ENCODE measurements at regions not wholly inside any gene's neighbourhood (a gene's known extent, or its start where the extent isn't known, plus 50 kb on each side); places are given as distances from the start of the nearest gene placed in this dataset.
A peak's percentile ranks its signal among the peaks of the same experiment; 100 is the strongest.

DNA sequence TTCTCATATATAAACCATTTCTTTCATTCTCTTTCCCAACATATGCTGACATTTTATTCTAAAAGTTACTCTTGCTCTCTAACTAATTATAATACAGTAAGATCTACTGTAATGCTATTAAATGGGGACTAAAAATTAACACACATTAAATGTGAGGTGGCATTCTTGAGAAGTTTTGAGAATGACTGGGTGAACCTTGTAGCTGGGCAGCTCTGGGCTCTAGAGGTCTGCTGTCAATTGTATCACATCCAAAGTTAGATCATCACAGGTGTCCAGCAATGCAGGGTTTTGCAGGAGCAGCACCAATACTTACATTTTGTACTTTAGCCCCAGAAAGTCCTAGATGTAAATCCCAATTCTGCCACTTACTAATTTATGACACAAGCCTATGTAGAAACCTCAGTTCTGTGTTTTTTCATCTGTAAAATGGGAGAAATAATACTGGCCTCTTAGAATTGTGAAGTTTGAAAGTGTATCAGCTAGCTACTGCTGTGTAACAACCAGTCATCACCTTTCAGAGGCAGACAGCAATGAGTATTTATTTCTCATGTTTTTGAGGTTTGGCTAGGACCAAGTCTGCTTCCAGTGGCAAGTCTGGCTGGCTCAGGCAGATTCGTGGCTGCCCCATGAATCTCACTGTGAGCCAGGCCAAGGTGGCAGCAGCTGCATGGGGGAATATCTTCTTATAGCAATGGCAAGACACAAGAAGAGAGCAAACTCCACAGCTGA, 79.6 kb upstream of the EMX2 start:
- POLR2A ChIA-PET (ENCODE audit: low non-redundant PET), result no interaction called here
- TF ChIP-seq, protein P1, sequence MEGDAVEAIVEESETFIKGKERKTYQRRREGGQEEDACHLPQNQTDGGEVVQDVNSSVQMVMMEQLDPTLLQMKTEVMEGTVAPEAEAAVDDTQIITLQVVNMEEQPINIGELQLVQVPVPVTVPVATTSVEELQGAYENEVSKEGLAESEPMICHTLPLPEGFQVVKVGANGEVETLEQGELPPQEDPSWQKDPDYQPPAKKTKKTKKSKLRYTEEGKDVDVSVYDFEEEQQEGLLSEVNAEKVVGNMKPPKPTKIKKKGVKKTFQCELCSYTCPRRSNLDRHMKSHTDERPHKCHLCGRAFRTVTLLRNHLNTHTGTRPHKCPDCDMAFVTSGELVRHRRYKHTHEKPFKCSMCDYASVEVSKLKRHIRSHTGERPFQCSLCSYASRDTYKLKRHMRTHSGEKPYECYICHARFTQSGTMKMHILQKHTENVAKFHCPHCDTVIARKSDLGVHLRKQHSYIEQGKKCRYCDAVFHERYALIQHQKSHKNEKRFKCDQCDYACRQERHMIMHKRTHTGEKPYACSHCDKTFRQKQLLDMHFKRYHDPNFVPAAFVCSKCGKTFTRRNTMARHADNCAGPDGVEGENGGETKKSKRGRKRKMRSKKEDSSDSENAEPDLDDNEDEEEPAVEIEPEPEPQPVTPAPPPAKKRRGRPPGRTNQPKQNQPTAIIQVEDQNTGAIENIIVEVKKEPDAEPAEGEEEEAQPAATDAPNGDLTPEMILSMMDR (conservative IDR thresholded peaks at IDR 0.05; ENCODE audit: low read depth, low read length), result no peak
- TF ChIP-seq EZH2 (IDR thresholded peaks at IDR 0.05; ENCODE audit: borderline replicate concordance, low read depth, low read length, poor library complexity, severe bottlenecking), result no peak
- CTCF ChIA-PET, result interaction anchor here (0.6 kb wide), 1 partner anchor 38 kb away, joined by 20 read pairs; no protein-coding TSS in a partner anchor
- Histone ChIP-seq H3K27me3 (replicated peaks; ENCODE audit: insufficient read depth, low read depth, low read length, poor library complexity) (no peaks in the 10 kb centered on the region), H3K27ac (ENCODE audit: low read depth, low read length, poor library complexity, severe bottlenecking) (no peak overlapping the region), H3K4me1 (ENCODE audit: insufficient read depth, low read length, poor library complexity, severe bottlenecking) (no peaks in the 10 kb centered on the region), H3K9me3 (ENCODE audit: low read depth, low read length, poor library complexity, severe bottlenecking) (no peaks in the 10 kb centered on the region), H3K36me3 (ENCODE audit: insufficient read depth, low read length, poor library complexity, severe bottlenecking) (no peaks in the 10 kb centered on the region), H3K4me3 (ENCODE audit: low read depth, low read length, poor library complexity, severe bottlenecking) (no peak overlapping the region)
- intact Hi-C loops (cut with micrococcal nuclease; ENCODE audit: unreplicated experiment), result no loop called here
- no TSS peak for BruUV-seq (replicated peaks)
- no peak for DNase-seq (ENCODE audit: low spot score)

GRCh38 chr10:117462424-117462792, 80.1 kb upstream of the EMX2 start:
- no peaks in the 10 kb centered on the region for H3K9me3 ChIP-seq (ENCODE audit: low read depth, low read length, poor library complexity, severe bottlenecking)
- H3K36me3 ChIP-seq (ENCODE audit: insufficient read depth, low read length, poor library complexity, severe bottlenecking), result no peaks in the 10 kb centered on the region
- ChIA-PET CTCF (no interaction called here), POLR2A (ENCODE audit: low non-redundant PET) (no interaction called here)
- no peak for TF ChIP-seq EZH2 (IDR thresholded peaks at IDR 0.05; ENCODE audit: borderline replicate concordance, low read depth, low read length, poor library complexity, severe bottlenecking)
- TF ChIP-seq, protein P1 (conservative IDR thresholded peaks at IDR 0.05; ENCODE audit: low read depth, low read length), result no peak
- BruUV-seq (replicated peaks), result no TSS peak
- no peaks in the 10 kb centered on the region for H3K27me3 ChIP-seq (replicated peaks; ENCODE audit: insufficient read depth, low read depth, low read length, poor library complexity)
- H3K4me1 ChIP-seq (ENCODE audit: insufficient read depth, low read length, poor library complexity, severe bottlenecking), result no peaks in the 10 kb centered on the region
- H3K4me3 ChIP-seq (ENCODE audit: low read depth, low read length, poor library complexity, severe bottlenecking), result no peak overlapping the region
- intact Hi-C loops (cut with micrococcal nuclease; ENCODE audit: unreplicated experiment), result no loop called here
- no peak overlapping the region for H3K27ac ChIP-seq (ENCODE audit: low read depth, low read length, poor library complexity, severe bottlenecking)
- no peak for DNase-seq (ENCODE audit: low spot score)

DNA sequence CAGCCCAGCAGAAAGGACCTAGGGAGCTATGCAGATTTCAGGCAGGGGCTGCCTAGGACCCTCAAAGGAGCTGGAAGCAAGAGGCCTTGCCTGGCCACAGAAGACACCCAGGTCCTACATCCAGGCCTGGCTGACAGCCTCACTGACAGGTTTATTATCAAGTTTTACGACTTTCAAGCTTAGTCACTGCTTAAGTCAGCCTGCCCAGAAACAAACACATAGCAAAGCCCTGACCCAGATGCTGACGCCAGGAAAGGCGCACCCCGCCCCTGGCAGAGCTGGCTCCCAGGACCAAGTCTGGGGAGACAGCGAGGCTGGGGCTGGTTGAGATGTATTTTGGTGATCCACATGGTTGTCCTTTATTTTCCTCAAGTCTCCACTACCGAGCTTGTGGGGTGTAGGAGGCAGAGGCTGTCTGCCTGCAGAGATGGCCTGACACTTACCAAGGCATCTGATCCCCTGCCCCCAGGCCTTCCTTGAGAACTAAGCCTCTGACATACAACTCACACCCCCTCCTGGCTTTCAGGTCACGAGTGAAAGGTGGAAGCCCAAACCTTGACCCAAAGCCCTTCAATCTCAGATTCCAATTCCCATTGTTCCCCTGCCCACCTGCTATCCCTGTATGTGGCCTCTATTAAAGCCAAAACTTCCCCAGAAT, 80.7 kb upstream of the EMX2 start:
- intact Hi-C loops (cut with micrococcal nuclease; ENCODE audit: unreplicated experiment), result no loop called here

More for the DNA sequence above, 80.7 kb upstream of the EMX2 start:
- ChIA-PET POLR2A (ENCODE audit: low non-redundant PET) (no interaction called here), CTCF (no interaction called here)
- Histone ChIP-seq H3K4me1 (ENCODE audit: insufficient read depth, low read length, poor library complexity, severe bottlenecking) (no peaks in the 10 kb centered on the region), H3K9me3 (ENCODE audit: low read depth, low read length, poor library complexity, severe bottlenecking) (no peaks in the 10 kb centered on the region), H3K4me3 (ENCODE audit: low read depth, low read length, poor library complexity, severe bottlenecking) (no peak overlapping the region), H3K27me3 (replicated peaks; ENCODE audit: insufficient read depth, low read depth, low read length, poor library complexity) (no peaks in the 10 kb centered on the region), H3K27ac (ENCODE audit: low read depth, low read length, poor library complexity, severe bottlenecking) (no peak overlapping the region), H3K36me3 (ENCODE audit: insufficient read depth, low read length, poor library complexity, severe bottlenecking) (no peaks in the 10 kb centered on the region)
- TF ChIP-seq EZH2 (IDR thresholded peaks at IDR 0.05; ENCODE audit: borderline replicate concordance, low read depth, low read length, poor library complexity, severe bottlenecking), result no peak
- TF ChIP-seq, protein P1 (conservative IDR thresholded peaks at IDR 0.05; ENCODE audit: low read depth, low read length), result no peak
- peak; percentile 24 for DNase-seq (ENCODE audit: low spot score)
- BruUV-seq (replicated peaks), result no TSS peak

All from A673 (cell line).